B cell (primary cell): ENCODE measurements at regions not wholly inside any gene's neighbourhood (a gene's known extent, or its start where the extent isn't known, plus 50 kb on each side); places are given as distances from the start of the nearest gene placed in this dataset.

Source experiments
- CTCF ChIP-seq: fragments of 200-600 bp; IDR thresholded peaks from one replicate; pipeline ENCODE4 v1.8.0; 2022; ENCODE audit warnings: antibody characterized with exemption, mild to moderate bottlenecking
- EZH2 ChIP-seq: IDR thresholded peaks from 2 replicates; pipeline ENCODE4 v1.6.1; 2012; ENCODE audit warnings: borderline replicate concordance, low read depth, mild to moderate bottlenecking, moderate library complexity, low read length; ENCODE audit not compliant: insufficient read depth, poor library complexity, severe bottlenecking

GRCh38 chr5:56313004-56313531, 79.9 kb upstream of the ANKRD55 start:
- TF ChIP-seq CTCF (no peak), EZH2 (no peak)
